Heart left ventricle (tissue), 13 donors: ENCODE measurements at regions not wholly inside any gene's neighbourhood (a gene's known extent, or its start where the extent isn't known, plus 50 kb on each side); places are given as distances from the start of the nearest gene placed in this dataset.

Experiments used
- CTCF ChIP-seq, 12 donors: fragments of 200-600 bp; sonication (generic) in 4 of 12; IDR thresholded peaks; one replicate each; pipeline versions ENCODE4 v1.5.0 to v1.8.0; 2018 to 2022; ENCODE audit warnings: antibody characterized with exemption in 12 of 12, mild to moderate bottlenecking in 5 of 12
- POLR2A ChIP-seq, 2 donors: fragments of 450-650 bp; IDR thresholded peaks; one replicate each; pipeline ENCODE4 v1.6.1; 2017; ENCODE audit warnings: antibody characterized with exemption in 2 of 2, mild to moderate bottlenecking in 2 of 2, moderate library complexity in 2 of 2
- donor health status: ischemic (EF 13 %, LVEDD 7.1; RV severe dilation, severe dysfunction).
- donor health status: DM: no; HTN: yes; CAD: no.
- donor health status: DM: no; HTN: no; CAD: no.
- donor health status: ischemic (EF 25% LVEDD 6.9; RV normal size, moderate dysfunction).
- donor health status: ischemic (EF 25% LVEDD 5.7; RV mildly dilated, moderate dysfunction).
- donor health status: ischemic (EF 35%, LVEDD 5.7; RV mildly dilated, moderate dysfunction).
- donor health status: nonischemic (EF 11% LVEDD 7.7; RV severe dilation, severe dysfunction).
- donor health status: DM: yes; HTN: yes; CAD: no.
- donor health status: PGD.
- donor health status: ischemic (EF 29% LVEDD 5.4; RV normal size, mild dysfunction).
- donor health status: nonischemic (EF 23%, LVEDD 6.1; RV moderate dilation, normal function).

GRCh38 chr6:145110109-145110508 lies 625.2 kb downstream of the EPM2A start:
- TF ChIP-seq CTCF (IDR thresholded peaks at IDR 0.05) (no peak), POLR2A (IDR thresholded peaks at IDR 0.05) (no peak)
